ENCODE measurements at regions not wholly inside any gene's neighbourhood (a gene's known extent, or its start where the extent isn't known, plus 50 kb on each side); places are given as distances from the start of the nearest gene placed in this dataset.

GRCh38 chr1:90850898-90851710 is 134.0 kb upstream of the BARHL2 start:
- H3K79me2 ChIP-seq (ENCODE audit: control insufficient read depth, insufficient read depth, low read length), result no peaks in the 10 kb centered on the region
- H3K9me1 ChIP-seq (replicated peaks; ENCODE audit: control insufficient read depth, extremely low read depth, insufficient read depth, low read length), result no peaks in the 10 kb centered on the region
- dilution Hi-C loops (cut with MboI; ENCODE audit: extremely low pct_ligation_motif_present, low sequenced_read_pairs) (no loop called here), intact Hi-C loops (cut with micrococcal nuclease) (loop anchor here (1.0 to 5.0 kb wide), 4 partner anchors 11 to 316 kb away; no protein-coding TSS in a partner anchor)
- H3K4me3 ChIP-seq (replicated peaks in 1 of 3; ENCODE audit: insufficient read depth in 1 of 3, low read depth in 1 of 3, low read length in 3 of 3), result peak overlapping the region; percentile 32 to 45 (median 42)
- POLR2A ChIA-PET, result no interaction called here
- peaks cover 14 to 44% of the 10 kb centered on the region in 2 experiments for H3K27me3 ChIP-seq (ENCODE audit: control insufficient read depth in 2 of 2, insufficient read depth in 2 of 2, low read length in 2 of 2)
- no peaks in the 10 kb centered on the region for H3K36me3 ChIP-seq (ENCODE audit: control insufficient read depth in 2 of 2, extremely low read depth in 1 of 2, insufficient read depth in 2 of 2, low read length in 2 of 2)
- TF ChIP-seq EZH2 (IDR thresholded peaks at IDR 0.05; ENCODE audit: borderline replicate concordance, low read depth, low read length, severe bottlenecking) (peak; percentile 40), JUN (IDR thresholded peaks at IDR 0.05; ENCODE audit: borderline replicate concordance, insufficient read depth, insufficient read length, low read depth) (no peak), CTCF (IDR thresholded peaks at IDR 0.05; ENCODE audit: extremely low read depth in 1 of 2, insufficient read depth in 1 of 2, low read depth in 1 of 2, low read length in 2 of 2) (peak; percentile 24 to 68)
- CTCF ChIA-PET, result interaction anchor here (0.6 to 2.3 kb wide), 7 partner anchors 13 to 1084 kb away, joined by 3 to 16 read pairs (median 3); no protein-coding TSS in a partner anchor
- H3K9ac ChIP-seq (replicated peaks; ENCODE audit: extremely low read depth, insufficient read depth, low read length), result no peak overlapping the region
- H3K4me1 ChIP-seq (ENCODE audit: control insufficient read depth, extremely low read depth, insufficient read depth, low read length), result peaks cover 12% of the 10 kb centered on the region
- H2AFZ ChIP-seq (ENCODE audit: low read depth, low read length), result peak overlapping the region; percentile 99
- H3K9me3 ChIP-seq (replicated peaks; ENCODE audit: control insufficient read depth, insufficient read depth, low read length), result no peaks in the 10 kb centered on the region
- H3K4me2 ChIP-seq (ENCODE audit: insufficient read depth, low read length), result peak overlapping the region; percentile 91
- H4K20me1 ChIP-seq (replicated peaks; ENCODE audit: control insufficient read depth, extremely low read depth, insufficient read depth, low read length), result no peaks in the 10 kb centered on the region
- no TSS peak for BruUV-seq (replicated peaks)
- FAIRE-seq (peak; percentile 63), DNase-seq (ENCODE audit: low read depth, low spot score) (peak; percentile 55)
- H3K27ac ChIP-seq (ENCODE audit: insufficient read depth, low read depth, low read length), result no peak overlapping the region
